ENCODE measurements at regions not wholly inside any gene's neighbourhood (a gene's known extent, or its start where the extent isn't known, plus 50 kb on each side); places are given as distances from the start of the nearest gene placed in this dataset.

DNA sequence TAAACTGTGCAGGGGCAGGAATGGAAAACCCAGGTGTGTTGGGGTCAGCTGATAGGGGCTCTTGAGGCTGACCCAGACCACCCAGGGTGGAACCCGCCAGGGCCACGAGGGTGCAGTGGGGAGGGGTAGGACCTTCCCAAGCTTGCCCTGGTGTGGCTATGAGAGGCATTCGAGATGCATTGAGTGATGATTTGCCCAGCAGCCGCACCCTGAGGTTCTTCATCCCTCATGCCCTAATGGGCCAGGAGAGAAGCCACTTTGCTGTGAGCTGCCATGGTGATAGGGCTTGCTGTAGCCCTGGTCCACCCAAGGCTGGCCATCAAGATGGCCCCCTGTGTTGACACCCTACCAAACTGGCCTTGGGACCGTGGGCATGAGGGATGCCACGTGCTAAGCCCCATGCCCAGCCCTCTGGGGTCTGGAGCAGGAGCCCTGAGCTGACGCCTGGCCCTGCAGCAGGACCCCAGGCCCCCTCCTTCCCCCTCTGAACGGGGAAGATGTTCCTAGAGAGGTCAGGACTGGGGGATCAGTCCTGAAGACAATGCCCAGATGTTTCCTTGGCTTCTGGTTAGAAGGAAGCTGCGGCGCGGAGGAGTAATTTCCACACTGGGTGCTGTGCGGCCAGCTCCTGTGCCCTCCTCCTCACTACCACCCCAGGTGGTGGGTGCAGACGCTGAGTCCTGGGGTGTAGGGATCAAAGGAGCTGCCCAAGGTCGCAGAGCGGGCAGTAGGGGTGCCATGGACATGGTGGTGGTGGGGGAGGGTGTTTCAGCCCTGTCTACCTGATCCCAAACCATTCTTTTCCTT is 122.5 kb upstream of the HDAC4 start:
- no peak for TF ChIP-seq TCF4 (CRISPR knock-in tag; IDR thresholded peaks at IDR 0.05; ENCODE audit: borderline replicate concordance)
- TF ChIP-seq RARB (CRISPR knock-in tag; IDR thresholded peaks at IDR 0.05), result no peak
- no peak for TF ChIP-seq ARNTL (CRISPR knock-in tag; IDR thresholded peaks at IDR 0.05; ENCODE audit: borderline replicate concordance, low read depth)
- TF ChIP-seq ESRRG (CRISPR knock-in tag; IDR thresholded peaks at IDR 0.05), result no peak
- TF ChIP-seq, protein P1, sequence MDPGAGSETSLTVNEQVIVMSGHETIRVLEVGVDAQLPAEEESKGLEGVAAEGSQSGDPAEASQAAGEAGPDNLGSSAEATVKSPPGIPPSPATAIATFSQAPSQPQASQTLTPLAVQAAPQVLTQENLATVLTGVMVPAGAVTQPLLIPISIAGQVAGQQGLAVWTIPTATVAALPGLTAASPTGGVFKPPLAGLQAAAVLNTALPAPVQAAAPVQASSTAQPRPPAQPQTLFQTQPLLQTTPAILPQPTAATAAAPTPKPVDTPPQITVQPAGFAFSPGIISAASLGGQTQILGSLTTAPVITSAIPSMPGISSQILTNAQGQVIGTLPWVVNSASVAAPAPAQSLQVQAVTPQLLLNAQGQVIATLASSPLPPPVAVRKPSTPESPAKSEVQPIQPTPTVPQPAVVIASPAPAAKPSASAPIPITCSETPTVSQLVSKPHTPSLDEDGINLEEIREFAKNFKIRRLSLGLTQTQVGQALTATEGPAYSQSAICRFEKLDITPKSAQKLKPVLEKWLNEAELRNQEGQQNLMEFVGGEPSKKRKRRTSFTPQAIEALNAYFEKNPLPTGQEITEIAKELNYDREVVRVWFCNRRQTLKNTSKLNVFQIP (CRISPR knock-in tag; IDR thresholded peaks at IDR 0.05; ENCODE audit: borderline replicate concordance, low read depth), result no peak
